ENCODE measurements at regions not wholly inside any gene's neighbourhood (a gene's known extent, or its start where the extent isn't known, plus 50 kb on each side); places are given as distances from the start of the nearest gene placed in this dataset.

DNA sequence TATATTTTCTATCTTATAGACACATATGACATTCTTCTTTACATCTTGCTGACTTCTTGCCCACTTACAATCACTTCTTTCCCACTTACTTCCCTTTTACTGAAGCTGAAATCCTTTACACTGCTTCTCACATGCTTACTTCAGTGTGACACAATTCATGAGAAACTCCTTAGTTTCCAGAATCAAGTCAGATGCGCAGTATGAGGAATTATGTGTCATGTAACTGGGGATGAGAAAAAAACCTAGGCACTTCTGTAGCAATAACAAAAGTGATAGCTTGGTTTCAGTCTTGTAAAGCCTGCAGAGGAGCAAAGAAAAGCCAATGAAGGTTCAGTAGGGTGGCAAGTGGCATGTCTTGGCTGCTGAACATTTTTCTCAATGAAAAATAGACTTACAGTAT is 566.2 kb upstream of the RGS18 start:
- TF ChIP-seq POLR2A (IDR thresholded peaks at IDR 0.05; ENCODE audit: low read depth) (no peak), POLR2AphosphoS5 (IDR thresholded peaks at IDR 0.05) (no peak), EP300 (IDR thresholded peaks at IDR 0.05) (no peak)
- TF ChIP-seq, protein P1, sequence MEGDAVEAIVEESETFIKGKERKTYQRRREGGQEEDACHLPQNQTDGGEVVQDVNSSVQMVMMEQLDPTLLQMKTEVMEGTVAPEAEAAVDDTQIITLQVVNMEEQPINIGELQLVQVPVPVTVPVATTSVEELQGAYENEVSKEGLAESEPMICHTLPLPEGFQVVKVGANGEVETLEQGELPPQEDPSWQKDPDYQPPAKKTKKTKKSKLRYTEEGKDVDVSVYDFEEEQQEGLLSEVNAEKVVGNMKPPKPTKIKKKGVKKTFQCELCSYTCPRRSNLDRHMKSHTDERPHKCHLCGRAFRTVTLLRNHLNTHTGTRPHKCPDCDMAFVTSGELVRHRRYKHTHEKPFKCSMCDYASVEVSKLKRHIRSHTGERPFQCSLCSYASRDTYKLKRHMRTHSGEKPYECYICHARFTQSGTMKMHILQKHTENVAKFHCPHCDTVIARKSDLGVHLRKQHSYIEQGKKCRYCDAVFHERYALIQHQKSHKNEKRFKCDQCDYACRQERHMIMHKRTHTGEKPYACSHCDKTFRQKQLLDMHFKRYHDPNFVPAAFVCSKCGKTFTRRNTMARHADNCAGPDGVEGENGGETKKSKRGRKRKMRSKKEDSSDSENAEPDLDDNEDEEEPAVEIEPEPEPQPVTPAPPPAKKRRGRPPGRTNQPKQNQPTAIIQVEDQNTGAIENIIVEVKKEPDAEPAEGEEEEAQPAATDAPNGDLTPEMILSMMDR (IDR thresholded peaks at IDR 0.05), result no peak
